ENCODE measurements at regions not wholly inside any gene's neighbourhood (a gene's known extent, or its start where the extent isn't known, plus 50 kb on each side); places are given as distances from the start of the nearest gene placed in this dataset.

DNA sequence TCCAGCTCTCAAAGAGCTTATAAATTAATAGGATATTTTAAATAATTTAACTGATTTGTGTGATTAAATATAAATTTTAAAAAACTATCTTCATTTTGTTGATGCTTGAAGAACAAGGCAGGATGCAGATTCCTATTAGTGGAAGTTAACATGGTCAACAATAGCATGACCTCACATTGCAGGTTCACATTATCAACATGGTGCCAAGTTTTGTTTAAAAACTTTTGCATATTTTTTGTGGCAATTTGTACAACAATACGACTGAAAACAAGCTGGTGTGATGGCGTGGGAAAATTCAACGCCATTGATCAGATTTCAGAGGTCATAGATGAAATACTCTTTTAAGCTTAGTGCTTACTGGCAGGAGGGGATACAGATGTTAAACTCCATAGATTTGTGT lies 114.1 kb upstream of the MYO10 start:
- TF ChIP-seq EZH2phosphoT487 (IDR thresholded peaks at IDR 0.05; ENCODE audit: borderline replicate concordance, low read depth) = no peak
- TF ChIP-seq POLR2AphosphoS5 (IDR thresholded peaks at IDR 0.05; ENCODE audit: low read depth, low read length) = no peak
- no peak for TF ChIP-seq SMC3 (IDR thresholded peaks at IDR 0.05; ENCODE audit: low read depth, low read length)
- no peak for TF ChIP-seq CTCF (IDR thresholded peaks at IDR 0.05)
- no peak for TF ChIP-seq SIN3A (IDR thresholded peaks at IDR 0.05; ENCODE audit: borderline replicate concordance, low read depth, low read length)
- TF ChIP-seq GATA2 (CRISPR knock-in tag; IDR thresholded peaks at IDR 0.05) = no peak
- TF ChIP-seq GABPA (IDR thresholded peaks at IDR 0.05; ENCODE audit: low read depth) = no peak

All from SK-N-SH (cell line).